ENCODE measurements at regions not wholly inside any gene's neighbourhood (a gene's known extent, or its start where the extent isn't known, plus 50 kb on each side); places are given as distances from the start of the nearest gene placed in this dataset.

GRCh38 chr1:90291431-90292216, 296.7 kb downstream of the ZNF326 start (continued):
- TF ChIP-seq ZNF790 (CRISPR knock-in tag; IDR thresholded peaks at IDR 0.05; ENCODE audit: borderline replicate concordance) (no peak), ZNF800 (CRISPR knock-in tag; IDR thresholded peaks at IDR 0.05) (no peak), MED13 (CRISPR knock-in tag; IDR thresholded peaks at IDR 0.05) (no peak), ZNF557 (CRISPR knock-in tag; IDR thresholded peaks at IDR 0.05) (no peak), ZNF501 (CRISPR knock-in tag; IDR thresholded peaks at IDR 0.05) (no peak), ZNF282 (IDR thresholded peaks at IDR 0.05; ENCODE audit: partially characterized antibody) (no peak), XRCC5 (optimal IDR thresholded peaks at IDR 0.05; ENCODE audit: low read length) (no peak), FIP1L1 (IDR thresholded peaks at IDR 0.05; ENCODE audit: borderline replicate concordance, insufficient read depth, low read depth, low read length) (no peak), NFKBIZ (CRISPR knock-in tag; IDR thresholded peaks at IDR 0.05) (no peak)

GRCh38 chr1:90282811-90283210, 287.9 kb downstream of the ZNF326 start:
- no peaks in the 10 kb centered on the region for H3K9me3 ChIP-seq (ENCODE audit: low read length)
- H3K4me3 ChIP-seq (replicated peaks in 1 of 3; ENCODE audit: insufficient read depth in 1 of 3, low read depth in 2 of 3, low read length in 3 of 3): no peak overlapping the region
- no peaks in the 10 kb centered on the region for H3K27me3 ChIP-seq (ENCODE audit: control insufficient read depth in 1 of 2, insufficient read depth in 2 of 2, low read length in 2 of 2)
- in situ Hi-C loops (cut with HindIII; ENCODE audit: extremely low pct_ligation_motif_present, low pct_unique_long_range_greater_than_20kb) (no loop called here), intact Hi-C loops (cut with micrococcal nuclease; ENCODE audit: unreplicated experiment) (no loop called here)
- ATAC-seq: no peak
- H4K20me1 ChIP-seq (ENCODE audit: insufficient read depth, low read length): no peaks in the 10 kb centered on the region
- H3K4me1 ChIP-seq (ENCODE audit: insufficient read depth, low read length): no peaks in the 10 kb centered on the region
- CTCF ChIA-PET (ENCODE audit: low intra/inter-chr PET ratio, low total read pairs): no interaction called here
- FAIRE-seq: no peak
- POLR2A ChIA-PET: no interaction called here
- no peak overlapping the region for H2AFZ ChIP-seq (ENCODE audit: low read length)
- H3K27ac ChIP-seq (ENCODE audit: extremely low read length, insufficient read depth, low read length): no peak overlapping the region
- no peaks in the 10 kb centered on the region for H3K79me2 ChIP-seq (ENCODE audit: insufficient read depth, low read length)
- H3K36me3 ChIP-seq (replicated peaks in 1 of 2; ENCODE audit: control insufficient read depth in 1 of 2, insufficient read depth in 2 of 2, low read length in 2 of 2): no peaks in the 10 kb centered on the region
- no peak overlapping the region for H3K4me2 ChIP-seq (ENCODE audit: low read depth, low read length)
- WGBS (ENCODE audit: low lambda C conversion rate): under 1% methylated on average over 4 of the region's 4 CpGs
- no TSS peak for BruUV-seq (replicated peaks)
- H3K9ac ChIP-seq (ENCODE audit: insufficient read depth, low read depth, low read length): no peak overlapping the region
- DNase-seq (ENCODE audit: low spot score): no peak
- TF ChIP-seq ZMYM3 (CRISPR knock-in tag; IDR thresholded peaks at IDR 0.05): no peak
- TF ChIP-seq MAF1 (CRISPR knock-in tag; IDR thresholded peaks at IDR 0.05; ENCODE audit: borderline replicate concordance): no peak
- no peak for TF ChIP-seq REST (IDR thresholded peaks at IDR 0.05; ENCODE audit: borderline replicate concordance in 1 of 2, low read depth in 1 of 2, low read length in 2 of 2)
- TF ChIP-seq ZXDC (CRISPR knock-in tag; IDR thresholded peaks at IDR 0.05): no peak
- no peak for TF ChIP-seq CCDC6 (CRISPR knock-in tag; IDR thresholded peaks at IDR 0.05)
- TF ChIP-seq FOXM1 (CRISPR knock-in tag; IDR thresholded peaks at IDR 0.05): no peak

Data from HepG2 (cell line).